GM12878 (cell line): ENCODE measurements at regions not wholly inside any gene's neighbourhood (a gene's known extent, or its start where the extent isn't known, plus 50 kb on each side); places are given as distances from the start of the nearest gene placed in this dataset.
A peak's percentile ranks its signal among the peaks of the same experiment; 100 is the strongest.

Source experiments
- ATAC-seq: fragments of 200-7000 bp; cut with Tn5 transposase; 3 replicates; pipeline ENCODE4 v1.9.1; 2020; ENCODE audit warnings: mild to moderate bottlenecking, moderate library complexity
- BruUV-seq: library from RNA; stranded (reverse); fragments of 400-500 nt; replicated peaks from 2 replicates; lab custom pipeline; 2021; lab: Mats Ljungman, UMichigan
- CTCF ChIA-PET: fragments of 300-600 bp; sonication (Branson Sonifier 250); formaldehyde crosslinking; extraction: SDS; loops from one replicate; lab custom pipeline; 2021; ENCODE audit warnings: inconsistent platforms; lab: Yijun Ruan, JAX
- POLR2A ChIA-PET: fragments of 350-600 bp; formaldehyde crosslinking; extraction: SDS; loops from one replicate; lab custom pipeline; 2021; ENCODE audit warnings: inconsistent platforms; lab: Charles Lee
- RAD21 ChIA-PET: fragments of 300-600 bp; sonication (Branson Sonifier 250); formaldehyde crosslinking; loops from one replicate; lab custom pipeline; 2023; ENCODE audit warnings: antibody characterized with exemption; ENCODE audit not compliant: unreplicated experiment; lab: Charles Lee
- SMC1A ChIA-PET: fragments of 300-600 bp; sonication (Branson Sonifier 250); formaldehyde crosslinking; loops from one replicate; lab custom pipeline; 2023; ENCODE audit not compliant: unreplicated experiment, uncharacterized antibody; lab: Charles Lee
- DNase-seq: peaks from one replicate; pipeline ENCODE4 v3.0.0-alpha.2; 2011; ENCODE audit warnings: low read depth, low spot score
- FAIRE-seq: peaks from 3 replicates; lab custom pipeline; 2011; peaks lifted over from hg19 to GRCh38; lab: Jason Lieb, UNC
- H2AFZ ChIP-seq: 2 replicates; pipeline ENCODE4 v1.6.0; 2011; ENCODE audit warnings: low read depth, low read length, control low read depth; ENCODE audit not compliant: control insufficient read depth
- H3K27ac ChIP-seq: 2 replicates; pipeline ENCODE4 v1.5.1; 2011; ENCODE audit warnings: control low read depth; ENCODE audit not compliant: control insufficient read depth, insufficient read depth
- H3K27me3 ChIP-seq, 2 experiments: replicated peaks in 1 of 2; 2 replicates each; pipeline versions ENCODE4 v1.6.0 to v1.6.1; 2011; ENCODE audit warnings: low read length in 1 of 2; ENCODE audit not compliant: control insufficient read depth in 2 of 2, insufficient read depth in 2 of 2
- H3K36me3 ChIP-seq, 2 experiments: 2 replicates each; pipeline ENCODE4 v1.5.1; 2011; ENCODE audit warnings: low read length in 1 of 2; ENCODE audit not compliant: control insufficient read depth in 2 of 2, insufficient read depth in 2 of 2
- H3K4me1 ChIP-seq: 2 replicates; pipeline ENCODE4 v1.6.1; 2011; ENCODE audit warnings: mild to moderate bottlenecking, low read length, moderate library complexity, mixed read lengths; ENCODE audit not compliant: control insufficient read depth, insufficient read depth
- H3K4me2 ChIP-seq: 2 replicates; pipeline ENCODE4 v1.6.0; 2011; ENCODE audit warnings: control low read depth; ENCODE audit not compliant: control insufficient read depth, insufficient read depth
- H3K4me3 ChIP-seq: fragments of 200-600 bp; sonication (generic); 2 replicates; pipeline ENCODE4 v1.5.1; 2016
- H3K79me2 ChIP-seq: 2 replicates; pipeline ENCODE4 v1.6.0; 2011; ENCODE audit warnings: low read length; ENCODE audit not compliant: control insufficient read depth, insufficient read depth
- H3K9ac ChIP-seq: 2 replicates; pipeline ENCODE4 v1.8.0; 2011; ENCODE audit warnings: low read length, control low read depth, mixed read lengths; ENCODE audit not compliant: control insufficient read depth, insufficient read depth
- H3K9me3 ChIP-seq: replicated peaks from 3 replicates; pipeline ENCODE4 v1.5.1; 2011; ENCODE audit warnings: mild to moderate bottlenecking, low read length; ENCODE audit not compliant: control insufficient read depth, insufficient read depth
- H4K20me1 ChIP-seq: 2 replicates; pipeline ENCODE4 v1.6.0; 2011; ENCODE audit not compliant: control insufficient read depth, insufficient read depth
- BACH1 ChIP-seq: fragments of 450-650 bp; IDR thresholded peaks from 2 replicates; pipeline ENCODE4 v1.6.1; 2017; ENCODE audit warnings: mild to moderate bottlenecking, borderline replicate concordance
- BCL3 ChIP-seq: IDR thresholded peaks from 2 replicates; pipeline ENCODE4 v1.6.1; 2011; ENCODE audit warnings: borderline replicate concordance, low read depth, mild to moderate bottlenecking, moderate library complexity, low read length; ENCODE audit not compliant: insufficient read depth, poor library complexity, severe bottlenecking
- CBX5 ChIP-seq: sonication (generic); IDR thresholded peaks from 2 replicates; pipeline ENCODE4 v1.6.1; 2016; ENCODE audit warnings: low read depth, moderate library complexity, mild to moderate bottlenecking, inconsistent platforms
- CEBPB ChIP-seq, 2 experiments: fragments of 150-350 bp in 1 of 2; IDR thresholded peaks; 2 replicates each; pipeline ENCODE4 v1.6.1; 2012 to 2014; ENCODE audit warnings: low read depth in 2 of 2, low read length in 2 of 2, borderline replicate concordance in 1 of 2, inconsistent platforms in 1 of 2
- E4F1 ChIP-seq: fragments of 450-650 bp; IDR thresholded peaks from 2 replicates; pipeline ENCODE4 v1.6.1; 2018; ENCODE audit warnings: borderline replicate concordance, mild to moderate bottlenecking; ENCODE audit not compliant: partially characterized antibody
- JUND ChIP-seq: IDR thresholded peaks from 2 replicates; pipeline ENCODE4 v1.6.1; 2012; ENCODE audit warnings: low read depth, mild to moderate bottlenecking, low read length, improper control_type of control experiment, moderate library complexity
- MEF2B ChIP-seq: fragments of 450-650 bp; IDR thresholded peaks from 2 replicates; pipeline ENCODE4 v1.6.1; 2018; ENCODE audit warnings: mild to moderate bottlenecking, moderate library complexity; ENCODE audit not compliant: partially characterized antibody, poor library complexity, severe bottlenecking
- MYC ChIP-seq: IDR thresholded peaks from 2 replicates; pipeline ENCODE4 v1.6.1; 2011; ENCODE audit warnings: mild to moderate bottlenecking, low read length, moderate library complexity, inconsistent platforms; ENCODE audit not compliant: insufficient read depth, insufficient replicate concordance, insufficient read length, severe bottlenecking
- NFXL1 ChIP-seq: fragments of 450-650 bp; IDR thresholded peaks from 2 replicates; pipeline ENCODE4 v1.6.1; 2017; ENCODE audit warnings: antibody characterized with exemption, mild to moderate bottlenecking, borderline replicate concordance
- NFYA ChIP-seq: IDR thresholded peaks from 2 replicates; pipeline ENCODE4 v1.6.1; 2011; ENCODE audit warnings: low read depth, mild to moderate bottlenecking, low read length, improper control_type of control experiment, borderline replicate concordance
- PML ChIP-seq: IDR thresholded peaks from 2 replicates; pipeline ENCODE4 v1.6.1; 2012; ENCODE audit warnings: low read length, inconsistent platforms
- RELB ChIP-seq: fragments of 450-650 bp; IDR thresholded peaks from 2 replicates; pipeline ENCODE4 v1.6.1; 2017; ENCODE audit warnings: low read depth, mild to moderate bottlenecking, moderate library complexity
- SIX5 ChIP-seq: IDR thresholded peaks from 2 replicates; pipeline ENCODE4 v1.6.1; 2011; ENCODE audit warnings: mild to moderate bottlenecking, low read depth, low read length, moderate library complexity; ENCODE audit not compliant: severe bottlenecking
- ZBTB33 ChIP-seq: fragments of 450-650 bp; IDR thresholded peaks from 2 replicates; pipeline ENCODE4 v1.6.1; 2017; ENCODE audit warnings: mild to moderate bottlenecking
- ZNF217 ChIP-seq: fragments of 450-650 bp; IDR thresholded peaks from 2 replicates; pipeline ENCODE4 v1.6.1; 2017; ENCODE audit warnings: antibody characterized with exemption, mild to moderate bottlenecking
- WGBS: methylation state at CpG from one replicate; pipeline ENCODE4 v1.1.6; 2016; ENCODE audit warnings: low lambda C conversion rate; ENCODE audit not compliant: insufficient replicate concordance, insufficient coverage; ENCODE audit errors: missing lambda C conversion rate; 5-methylcytosine and 5-hydroxymethylcytosine counted together
- in situ Hi-C: fragments of 300-500 bp; cut with MboI; formaldehyde crosslinking; loops from 9 replicates; pipeline ENCODE4 v1.14.3; 2018; ENCODE audit warnings: mixed read lengths
- intact Hi-C: fragments of 100-400 bp; cut with micrococcal nuclease; formaldehyde crosslinking; loops from one replicate; pipeline ENCODE4 v1.14.2; 2022; ENCODE audit not compliant: unreplicated experiment

- peak overlapping the region; percentile 62 for H3K4me2 ChIP-seq
- no peak overlapping the region for H3K9ac ChIP-seq
- FAIRE-seq = peak; percentile 13
- H3K4me3 ChIP-seq = no peak overlapping the region
- in situ Hi-C loops = no loop called here
- ChIA-PET CTCF (interaction anchor here (1.1 to 4.4 kb wide), 5 partner anchors 9 to 33 kb away, joined by 3 to 22 read pairs (median 3); no protein-coding TSS in a partner anchor), SMC1A (interaction anchor here (0.6 to 2.7 kb wide), 15 partner anchors 9 to 1001 kb away, joined by 3 to 20 read pairs (median 4); no protein-coding TSS in a partner anchor), POLR2A (interaction anchor here (0.7 to 1.0 kb wide), 4 partner anchors 33 to 130 kb away, joined by 3 read pairs; no protein-coding TSS in a partner anchor), RAD21 (interaction anchor here (0.6 to 2.1 kb wide), 11 partner anchors 9 to 237 kb away, joined by 3 to 7 read pairs (median 4); no protein-coding TSS in a partner anchor)
- no peak overlapping the region for H2AFZ ChIP-seq
- H3K27ac ChIP-seq = no peak overlapping the region
- WGBS = 20% methylated on average over 4 of the region's 4 CpGs
- no peaks in the 10 kb centered on the region for H4K20me1 ChIP-seq
- no peaks in the 10 kb centered on the region for H3K79me2 ChIP-seq
- H3K4me1 ChIP-seq = peaks cover 14% of the 10 kb centered on the region
- intact Hi-C loops = no loop called here
- DNase-seq = no peak
- no TSS peak for BruUV-seq
- peak; percentile 69 for ATAC-seq
- H3K9me3 ChIP-seq = no peaks in the 10 kb centered on the region; the same call in 2 of the 3 replicates
- peaks cover 0 to 7% of the 10 kb centered on the region in 2 experiments; a peak in 2 of 4 replicates for H3K36me3 ChIP-seq
- no peaks in the 10 kb centered on the region for H3K27me3 ChIP-seq
- no peak for TF ChIP-seq ZNF217
- TF ChIP-seq MYC = no peak
- TF ChIP-seq RELB = peak; percentile 58; the same call in 1 of the 2 replicates
- no peak for TF ChIP-seq JUND
- TF ChIP-seq CBX5 = no peak
- TF ChIP-seq SIX5 = no peak
- TF ChIP-seq ZBTB33 = no peak
- TF ChIP-seq MEF2B = no peak
- no peak for TF ChIP-seq NFYA
- TF ChIP-seq PML = no peak
- TF ChIP-seq BACH1 = no peak
- TF ChIP-seq NFXL1 = no peak
- no peak for TF ChIP-seq E4F1
- TF ChIP-seq BCL3 = no peak
- TF ChIP-seq CEBPB (IDR thresholded peaks at IDR 0.05; ENCODE audit: borderline replicate concordance in 1 of 2, low read depth in 2 of 2, low read length in 2 of 2) = no peak
Observed at GRCh38 chr2:8442833-8443486, 238.9 kb upstream of the ID2 start.
